ENCODE measurements at regions not wholly inside any gene's neighbourhood (a gene's known extent, or its start where the extent isn't known, plus 50 kb on each side); places are given as distances from the start of the nearest gene placed in this dataset.
"Not testable (repeated sequence)": the region's sequence is repeated elsewhere in the genome, so short reads cannot be mapped to it uniquely, and the experiment has no call there.

DNA sequence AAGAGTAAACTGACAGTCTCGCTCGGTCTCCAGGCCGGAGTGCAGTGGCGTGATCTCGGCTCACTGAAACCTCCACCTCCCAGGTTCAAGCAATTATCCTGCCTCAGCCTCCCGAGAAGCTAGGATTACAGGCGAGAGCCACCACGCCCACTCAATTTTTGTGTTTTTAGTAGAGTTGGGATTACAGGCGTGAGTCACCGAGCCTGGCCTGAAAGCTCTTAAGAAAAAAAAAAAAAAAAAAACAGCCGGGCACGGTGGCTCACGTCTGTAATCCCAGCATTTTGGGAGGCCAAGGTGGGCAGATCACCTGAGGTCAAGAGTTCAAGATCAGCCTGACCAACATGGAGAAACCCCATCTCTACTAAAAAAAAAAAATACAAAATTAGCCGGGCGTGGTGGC is 55.3 kb upstream of the THOC2 start:
- DNase-seq: not testable (repeated sequence)

DNA sequence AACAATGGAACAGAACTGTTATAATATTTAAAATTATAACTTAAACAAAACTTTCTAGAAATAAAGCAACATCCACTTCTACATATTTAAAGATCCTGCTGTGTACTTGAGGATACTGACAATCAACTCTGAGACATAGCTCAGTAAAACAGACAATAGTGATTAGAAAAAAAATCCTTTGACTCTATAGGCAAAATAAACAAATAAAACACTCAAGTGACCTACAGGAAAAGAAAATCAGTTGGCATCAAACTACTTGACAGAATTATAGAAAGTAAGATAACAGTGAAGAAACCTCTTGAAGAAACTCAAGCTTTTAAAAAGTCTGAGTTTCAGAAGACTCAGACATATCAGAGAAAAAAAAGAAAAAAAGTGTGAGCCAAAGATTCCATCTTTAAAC is 55.9 kb upstream of the THOC2 start:
- DNase-seq: no peak

DNA sequence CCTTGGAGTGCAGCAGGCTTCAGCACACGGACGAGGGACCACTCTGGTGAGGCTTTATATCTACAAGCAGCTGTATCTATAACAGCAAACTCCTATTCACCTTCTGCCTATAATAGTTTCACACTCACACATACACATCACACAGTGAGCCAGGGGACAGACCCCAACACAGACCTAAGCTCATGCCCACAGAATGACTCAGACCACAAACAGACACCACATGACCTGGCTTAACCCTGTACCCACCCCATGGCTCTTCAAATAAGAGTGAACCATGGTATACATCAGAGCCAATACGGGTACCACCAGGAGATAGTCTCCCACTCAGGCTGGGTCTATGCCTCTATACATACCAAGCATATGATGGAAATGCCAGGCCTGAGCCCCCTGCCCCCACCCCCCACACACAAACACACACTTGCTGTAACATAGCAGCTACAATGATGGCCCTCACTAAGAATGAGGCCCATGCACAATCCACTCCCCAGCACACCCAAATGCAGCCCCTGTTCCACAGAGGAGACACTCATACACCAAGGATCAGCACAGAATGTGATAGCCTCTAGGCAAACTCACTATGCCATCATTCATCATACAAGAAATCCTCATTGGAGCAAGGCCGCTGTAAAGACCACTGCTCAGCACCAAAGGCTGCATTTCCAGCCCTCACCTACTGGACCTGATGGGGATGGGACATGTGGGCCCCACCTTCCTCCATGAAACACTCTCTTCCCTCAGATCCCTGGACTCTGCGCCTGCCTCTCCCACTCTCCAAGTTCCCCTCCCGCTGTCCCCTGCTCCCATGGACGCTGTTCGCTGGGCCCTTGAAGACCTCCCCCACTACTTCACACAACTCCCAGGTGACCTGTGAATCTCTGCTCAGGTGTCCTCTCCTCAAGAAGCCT is 62.1 kb upstream of the XIAP start:
- DNase-seq: no peak

DNA sequence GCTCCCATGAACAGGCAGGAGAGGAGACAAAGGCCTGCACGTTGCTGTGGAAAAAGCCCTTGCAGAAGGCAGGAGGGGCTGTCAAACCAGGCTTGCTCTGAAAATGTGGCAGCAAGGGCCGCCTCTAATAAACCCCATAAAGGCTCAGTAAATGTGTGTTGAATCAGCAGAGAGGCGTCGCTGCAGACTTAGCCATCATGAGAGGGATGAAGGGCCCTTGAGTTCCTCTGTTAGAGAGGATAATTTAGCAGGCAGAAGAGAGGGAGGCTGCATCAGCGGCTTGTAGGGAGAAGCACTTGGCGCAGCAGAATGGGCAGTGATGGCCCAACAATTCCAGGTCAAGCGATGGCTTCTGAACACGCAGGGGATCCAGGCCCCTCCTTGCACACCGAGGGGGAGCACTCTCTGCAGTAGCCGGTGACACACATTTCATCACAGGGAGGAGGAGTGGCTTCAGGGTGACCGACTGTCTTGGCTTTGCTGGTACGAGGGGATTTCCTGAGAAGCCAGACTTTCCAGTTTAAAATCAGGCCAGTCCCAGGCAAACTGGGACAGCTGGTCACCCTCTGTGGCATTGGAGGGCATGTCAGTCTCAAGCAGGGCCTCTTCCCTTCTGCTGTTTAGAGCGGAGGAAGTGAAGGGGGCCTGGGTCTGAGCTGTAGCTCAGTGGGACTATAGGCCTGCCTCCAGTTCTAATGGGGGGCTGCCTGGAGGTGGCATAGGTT is 61.0 kb upstream of the XIAP start:
- DNase-seq: peak; percentile 68

DNA sequence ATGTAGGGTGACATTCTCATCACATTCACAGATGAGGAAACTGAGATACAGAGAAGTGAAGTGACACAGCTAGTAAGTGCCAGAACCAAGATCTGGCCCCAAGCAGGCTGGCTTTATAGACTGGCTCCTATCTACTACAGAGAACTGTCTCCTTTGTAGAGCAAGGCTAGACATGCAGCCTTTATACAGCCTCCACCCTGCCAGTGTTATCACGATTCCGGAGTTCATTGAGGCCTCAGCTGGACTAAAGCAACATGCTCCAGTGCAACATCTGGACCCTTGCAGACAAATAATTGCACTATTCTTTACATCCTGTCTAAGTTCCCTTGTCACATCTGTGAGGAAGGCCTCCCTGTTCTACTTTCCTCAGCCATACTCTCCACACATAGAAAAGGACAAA is 58.0 kb upstream of the XIAP start:
- DNase-seq: no peak

DNA sequence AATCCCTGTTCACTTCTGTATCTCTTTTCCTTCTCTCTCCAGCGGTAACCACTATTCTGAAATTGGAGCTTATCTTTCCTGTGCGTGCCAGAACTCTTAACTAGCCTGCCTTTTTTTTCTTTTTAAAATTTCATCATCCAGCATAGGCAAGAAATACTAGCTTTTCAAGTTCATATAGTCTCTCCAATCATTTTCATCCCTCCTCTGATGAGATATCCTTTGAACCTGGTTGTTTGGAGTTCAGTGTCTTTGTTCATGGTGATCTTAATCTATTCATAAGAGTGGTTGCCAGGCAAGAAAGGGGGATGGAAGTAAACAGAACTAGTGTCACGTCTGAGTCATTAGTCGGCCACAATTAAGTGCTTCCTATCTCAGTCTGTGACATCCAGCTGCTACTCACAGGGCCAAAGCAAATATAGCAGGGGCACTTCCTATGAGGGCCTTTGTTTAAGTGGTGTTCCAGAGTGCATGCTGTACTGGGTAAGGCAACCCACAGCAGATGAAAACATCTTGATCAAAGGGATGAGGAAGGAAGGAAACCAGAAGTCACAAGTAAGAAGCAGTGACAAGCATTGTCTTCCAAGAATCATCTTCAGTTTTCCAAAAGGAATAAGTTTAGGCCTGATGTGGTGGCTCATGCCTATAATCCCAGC is 56.4 kb upstream of the XIAP start:
- peak; percentile 85 for DNase-seq

DNA sequence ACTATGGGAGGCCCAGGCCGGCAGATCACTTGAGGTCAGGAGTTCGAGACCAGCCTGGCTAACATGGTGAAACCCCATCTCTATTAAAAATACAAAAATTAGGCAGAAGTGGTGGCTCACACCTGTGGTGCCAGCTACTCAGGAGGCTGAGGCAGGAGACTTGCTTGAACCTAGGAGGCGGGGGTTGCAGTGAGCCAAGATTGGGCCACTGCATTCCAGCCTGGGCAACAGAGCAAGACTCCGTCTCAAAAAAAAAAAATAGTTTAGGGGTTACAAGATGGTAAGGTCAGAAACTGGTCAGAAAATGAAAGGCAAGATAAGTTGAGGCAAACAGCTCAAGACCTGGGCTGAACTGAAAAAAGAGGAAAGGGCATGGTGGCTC is 55.9 kb upstream of the XIAP start:
- not testable (repeated sequence) for DNase-seq

DNA sequence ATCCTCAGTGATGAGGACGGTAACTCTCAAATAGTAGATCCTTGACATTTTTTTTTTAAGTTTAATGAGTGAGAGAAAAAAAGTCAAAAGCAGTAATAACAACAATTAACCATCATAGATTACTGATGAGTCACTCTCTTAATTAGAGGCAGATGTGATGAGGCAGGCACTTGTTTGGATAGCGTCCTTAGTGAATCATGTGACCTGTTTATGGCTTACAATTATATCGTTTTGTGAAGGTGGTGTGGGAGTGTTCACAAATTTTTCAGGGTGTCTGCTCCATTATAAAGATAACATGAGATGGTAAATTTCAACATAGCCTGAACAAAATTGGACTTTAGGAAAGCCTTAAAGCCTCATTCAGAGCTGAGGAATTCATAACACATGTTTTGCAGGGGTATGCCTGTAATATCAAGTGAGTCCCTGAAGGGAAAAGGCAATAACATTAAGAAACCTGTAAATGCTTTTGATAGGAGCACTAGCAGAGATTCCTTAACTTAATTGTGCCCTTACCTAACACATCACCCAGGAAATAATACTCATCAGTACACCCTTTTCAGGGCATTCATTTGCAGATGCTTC is 51.9 kb upstream of the XIAP start:
- no peak for DNase-seq

DNA sequence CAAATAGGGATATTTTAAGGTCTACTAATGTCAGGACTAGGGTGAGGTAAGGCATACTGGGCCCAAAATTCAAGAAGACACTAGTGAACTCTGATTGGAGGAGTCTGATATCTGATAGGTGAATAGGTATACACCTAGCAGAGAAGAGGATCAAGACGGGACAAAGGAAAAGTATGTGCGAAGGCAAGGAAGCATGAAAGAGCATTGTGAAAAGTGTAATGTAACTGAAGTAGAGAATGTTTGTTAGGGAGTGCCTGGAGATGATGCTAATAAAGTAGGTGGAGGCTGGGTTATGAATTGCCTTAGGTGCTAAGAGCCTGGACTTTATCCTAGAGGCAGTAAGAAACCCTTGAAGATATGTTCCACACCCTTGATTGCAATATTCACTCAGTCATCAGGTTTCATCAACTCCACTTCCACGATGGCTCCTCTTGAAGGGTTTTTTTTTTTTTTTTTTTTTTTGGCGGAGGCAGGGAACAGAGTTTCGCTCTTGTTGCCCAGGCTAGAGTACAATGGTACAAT is 49.9 kb upstream of the XIAP start:
- no peak for DNase-seq

All from NCI-H510A (cell line).